HUES48 (cell line): ENCODE measurements at regions not wholly inside any gene's neighbourhood (a gene's known extent, or its start where the extent isn't known, plus 50 kb on each side); places are given as distances from the start of the nearest gene placed in this dataset.

ENCODE experiments used
- H3K27ac ChIP-seq: one replicate; pipeline ENCODE4 v1.7.0; 2013; ENCODE audit warnings: low read depth, low read length, inconsistent platforms
- H3K27me3 ChIP-seq: 2 replicates; pipeline ENCODE4 v1.6.1; 2013; ENCODE audit warnings: mild to moderate bottlenecking, low read length; ENCODE audit not compliant: control insufficient read depth, insufficient read depth
- H3K36me3 ChIP-seq: 2 replicates; pipeline ENCODE4 v1.6.1; 2013; ENCODE audit warnings: low read length; ENCODE audit not compliant: control insufficient read depth, insufficient read depth
- H3K4me1 ChIP-seq: 2 replicates; pipeline ENCODE4 v1.6.1; 2013; ENCODE audit warnings: mild to moderate bottlenecking, low read length; ENCODE audit not compliant: control insufficient read depth, insufficient read depth
- H3K4me3 ChIP-seq: 2 replicates; pipeline ENCODE4 v1.5.1; 2013; ENCODE audit warnings: mild to moderate bottlenecking, low read depth, low read length
- H3K9ac ChIP-seq: 2 replicates; pipeline ENCODE4 v1.6.1; 2013; ENCODE audit warnings: mild to moderate bottlenecking, low read depth, low read length, moderate library complexity
- H3K9me3 ChIP-seq: 2 replicates; pipeline ENCODE4 v1.6.1; 2013; ENCODE audit warnings: low read length; ENCODE audit not compliant: control insufficient read depth, insufficient read depth

GRCh38 chr1:229762891-229763290, 136.8 kb downstream of the URB2 start:
- no peaks in the 10 kb centered on the region for H3K36me3 ChIP-seq
- H3K9me3 ChIP-seq: no peaks in the 10 kb centered on the region
- H3K9ac ChIP-seq: no peak overlapping the region
- H3K4me3 ChIP-seq: no peak overlapping the region
- no peak overlapping the region for H3K27ac ChIP-seq
- no peaks in the 10 kb centered on the region for H3K4me1 ChIP-seq
- H3K27me3 ChIP-seq: no peaks in the 10 kb centered on the region

- Histone ChIP-seq H3K27ac (no peak overlapping the region), H3K36me3 (no peaks in the 10 kb centered on the region), H3K9ac (no peak overlapping the region), H3K27me3 (no peaks in the 10 kb centered on the region), H3K4me3 (no peak overlapping the region), H3K9me3 (no peaks in the 10 kb centered on the region), H3K4me1 (no peaks in the 10 kb centered on the region)
Measured at GRCh38 chr1:229768232-229768631, 142.2 kb downstream of the URB2 start.

- Histone ChIP-seq H3K4me3 (no peak overlapping the region), H3K36me3 (no peaks in the 10 kb centered on the region), H3K9ac (no peak overlapping the region), H3K4me1 (no peaks in the 10 kb centered on the region), H3K9me3 (no peaks in the 10 kb centered on the region), H3K27me3 (no peaks in the 10 kb centered on the region), H3K27ac (no peak overlapping the region)
Measured at GRCh38 chr1:229769006-229769405, 143.0 kb downstream of the URB2 start.

- Histone ChIP-seq H3K9me3 (no peaks in the 10 kb centered on the region), H3K4me3 (no peak overlapping the region), H3K27ac (no peak overlapping the region), H3K4me1 (no peaks in the 10 kb centered on the region), H3K36me3 (no peaks in the 10 kb centered on the region), H3K9ac (no peak overlapping the region), H3K27me3 (no peaks in the 10 kb centered on the region)
Measured at GRCh38 chr1:229769809-229770208, 143.8 kb downstream of the URB2 start.

- no peaks in the 10 kb centered on the region for H3K4me1 ChIP-seq
- H3K4me3 ChIP-seq: no peak overlapping the region
- H3K27ac ChIP-seq: no peak overlapping the region
- no peaks in the 10 kb centered on the region for H3K9me3 ChIP-seq
- no peak overlapping the region for H3K9ac ChIP-seq
- no peaks in the 10 kb centered on the region for H3K27me3 ChIP-seq
- H3K36me3 ChIP-seq: no peaks in the 10 kb centered on the region
Measured at GRCh38 chr1:229778794-229779193, 152.7 kb downstream of the URB2 start.

- Histone ChIP-seq H3K9me3 (peaks cover 12% of the 10 kb centered on the region; the same call in 1 of the 2 replicates), H3K4me3 (no peak overlapping the region), H3K27ac (no peak overlapping the region), H3K4me1 (no peaks in the 10 kb centered on the region), H3K27me3 (no peaks in the 10 kb centered on the region), H3K9ac (no peak overlapping the region), H3K36me3 (no peaks in the 10 kb centered on the region)
Measured at GRCh38 chr1:229781453-229781852, 155.4 kb downstream of the URB2 start.

GRCh38 chr1:229782469-229782868, 156.4 kb downstream of the URB2 start:
- no peaks in the 10 kb centered on the region for H3K27me3 ChIP-seq
- H3K27ac ChIP-seq: no peak overlapping the region
- no peaks in the 10 kb centered on the region for H3K4me1 ChIP-seq
- H3K36me3 ChIP-seq: no peaks in the 10 kb centered on the region
- H3K4me3 ChIP-seq: no peak overlapping the region
- peaks cover 22% of the 10 kb centered on the region for H3K9me3 ChIP-seq
- no peak overlapping the region for H3K9ac ChIP-seq

- Histone ChIP-seq H3K36me3 (no peaks in the 10 kb centered on the region), H3K27me3 (no peaks in the 10 kb centered on the region), H3K27ac (no peak overlapping the region), H3K4me3 (no peak overlapping the region), H3K4me1 (no peaks in the 10 kb centered on the region), H3K9me3 (peaks cover 30% of the 10 kb centered on the region), H3K9ac (no peak overlapping the region)
Measured at GRCh38 chr1:229784834-229785233, 158.8 kb downstream of the URB2 start.

- H3K9ac ChIP-seq: no peak overlapping the region
- H3K27ac ChIP-seq: no peak overlapping the region
- H3K4me1 ChIP-seq: no peaks in the 10 kb centered on the region
- H3K9me3 ChIP-seq: peaks cover 30% of the 10 kb centered on the region
- no peak overlapping the region for H3K4me3 ChIP-seq
- H3K27me3 ChIP-seq: no peaks in the 10 kb centered on the region
- no peaks in the 10 kb centered on the region for H3K36me3 ChIP-seq
Measured at GRCh38 chr1:229786974-229787610, 161.0 kb downstream of the URB2 start.

GRCh38 chr1:229788004-229788403, 162.0 kb downstream of the URB2 start:
- Histone ChIP-seq H3K9ac (no peak overlapping the region), H3K36me3 (no peaks in the 10 kb centered on the region), H3K4me1 (no peaks in the 10 kb centered on the region), H3K27me3 (no peaks in the 10 kb centered on the region), H3K27ac (no peak overlapping the region), H3K4me3 (no peak overlapping the region), H3K9me3 (peaks cover 30% of the 10 kb centered on the region)

GRCh38 chr1:229792012-229792975, 166.2 kb downstream of the URB2 start:
- no peaks in the 10 kb centered on the region for H3K27me3 ChIP-seq
- peaks cover 10% of the 10 kb centered on the region for H3K9me3 ChIP-seq
- no peak overlapping the region for H3K9ac ChIP-seq
- H3K27ac ChIP-seq: no peak overlapping the region
- H3K36me3 ChIP-seq: no peaks in the 10 kb centered on the region
- no peaks in the 10 kb centered on the region for H3K4me1 ChIP-seq
- H3K4me3 ChIP-seq: no peak overlapping the region
